NT2/D1 (cell line): ENCODE measurements at regions not wholly inside any gene's neighbourhood (a gene's known extent, or its start where the extent isn't known, plus 50 kb on each side); places are given as distances from the start of the nearest gene placed in this dataset.

Source experiments
- YY1 ChIP-seq: IDR thresholded peaks from 2 replicates; pipeline ENCODE4 v1.6.1; 2011; ENCODE audit not compliant: insufficient read length, insufficient read depth
- ZNF274 ChIP-seq: IDR thresholded peaks from 2 replicates; pipeline ENCODE4 v1.6.1; 2011; ENCODE audit warnings: mild to moderate bottlenecking, low read depth, low read length

- TF ChIP-seq ZNF274: no peak
- TF ChIP-seq YY1: no peak
Measured at GRCh38 chr5:168123631-168124528, 167.6 kb upstream of the WWC1 start.
